NCI-H774 (cell line): ENCODE measurements at regions not wholly inside any gene's neighbourhood (a gene's known extent, or its start where the extent isn't known, plus 50 kb on each side); places are given as distances from the start of the nearest gene placed in this dataset.
"Not testable (repeated sequence)": the region's sequence is repeated elsewhere in the genome, so short reads cannot be mapped to it uniquely, and the experiment has no call there.

Experiments
- DNase-seq: peaks from one replicate; lab custom pipeline; 2025; lab: John Stamatoyannopoulos, UW

GRCh38 chr21:27372381-27372780, 405.5 kb upstream of the ADAMTS5 start:
- DNase-seq, result no peak

GRCh38 chr21:27371975-27372331, 405.1 kb upstream of the ADAMTS5 start:
- DNase-seq, result no peak

- DNase-seq, result no peak
These were observed 404.5 kb upstream of the ADAMTS5 start for GRCh38 chr21:27371115-27371974.

- DNase-seq, result no peak
These were observed 403.2 kb upstream of the ADAMTS5 start for GRCh38 chr21:27369978-27370571.

- no peak for DNase-seq
These were observed 402.3 kb upstream of the ADAMTS5 start for GRCh38 chr21:27369234-27369633.

- no peak for DNase-seq
These were observed 399.9 kb upstream of the ADAMTS5 start for GRCh38 chr21:27366646-27367235.

GRCh38 chr21:27366036-27366435, 399.1 kb upstream of the ADAMTS5 start:
- DNase-seq, result no peak

GRCh38 chr21:27365394-27365793, 398.5 kb upstream of the ADAMTS5 start:
- no peak for DNase-seq

- DNase-seq, result no peak
These were observed 397.0 kb upstream of the ADAMTS5 start for GRCh38 chr21:27363719-27364477.

GRCh38 chr21:27362249-27362648, 395.4 kb upstream of the ADAMTS5 start:
- no peak for DNase-seq

- DNase-seq, result no peak
These were observed 392.3 kb upstream of the ADAMTS5 start for GRCh38 chr21:27359141-27359540.

- DNase-seq, result no peak
These were observed 386.0 kb upstream of the ADAMTS5 start for GRCh38 chr21:27352885-27353284.

GRCh38 chr21:27346041-27346448, 379.2 kb upstream of the ADAMTS5 start:
- DNase-seq, result no peak

- no peak for DNase-seq
These were observed 373.0 kb upstream of the ADAMTS5 start for GRCh38 chr21:27339902-27340301.

GRCh38 chr21:27338007-27338406, 371.1 kb upstream of the ADAMTS5 start:
- not testable (repeated sequence) for DNase-seq

- DNase-seq, result no peak
These were observed 366.2 kb upstream of the ADAMTS5 start for GRCh38 chr21:27333096-27333495.

GRCh38 chr21:27329255-27329851, 362.5 kb upstream of the ADAMTS5 start:
- peak; percentile 42 for DNase-seq

GRCh38 chr21:27326301-27326700, 359.4 kb upstream of the ADAMTS5 start:
- peak; percentile 59 for DNase-seq

- DNase-seq, result no peak
These were observed 356.4 kb upstream of the ADAMTS5 start for GRCh38 chr21:27323331-27323730.

- DNase-seq, result no peak
These were observed 354.9 kb upstream of the ADAMTS5 start for GRCh38 chr21:27321791-27322190.

GRCh38 chr21:27320868-27321267, 354.0 kb upstream of the ADAMTS5 start:
- peak; percentile 17 for DNase-seq

GRCh38 chr21:27317601-27318000, 350.7 kb upstream of the ADAMTS5 start:
- DNase-seq, result not testable (repeated sequence)
